HCT116 (cell line): ENCODE measurements at regions not wholly inside any gene's neighbourhood (a gene's known extent, or its start where the extent isn't known, plus 50 kb on each side); places are given as distances from the start of the nearest gene placed in this dataset.

ENCODE experiments used
- ATAC-seq: fragments of 200-7000 bp; cut with Tn5 transposase; 2 replicates; pipeline ENCODE4 v1.9.1; 2020; ENCODE audit warnings: mild to moderate bottlenecking, moderate library complexity
- BruUV-seq: library from RNA; stranded (reverse); fragments of 400-500 nt; replicated peaks from 2 replicates; lab custom pipeline; 2021; lab: Mats Ljungman, UMichigan
- CTCF ChIA-PET: fragments of 300-600 bp; sonication (Branson Sonifier 250); formaldehyde crosslinking; loops from one replicate; lab custom pipeline; 2021; ENCODE audit warnings: antibody characterized with exemption; lab: Charles Lee
- POLR2A ChIA-PET: fragments of 300-600, 350-600 bp; sonication (Branson Sonifier 250); formaldehyde crosslinking; loops from one replicate; lab custom pipeline; 2021; ENCODE audit warnings: antibody characterized with exemption; lab: Charles Lee
- RAD21 ChIA-PET, 2 experiments: fragments of 300-600 bp; sonication (Branson Sonifier 250); formaldehyde crosslinking; loops; one replicate each; lab custom pipeline; 2023; ENCODE audit warnings: low total read pairs in 2 of 2; ENCODE audit not compliant: uncharacterized antibody in 2 of 2, unreplicated experiment in 2 of 2, low non-redundant PET in 1 of 2; lab: Charles Lee
- DNase-seq: peaks from one replicate; pipeline ENCODE4 v3.0.0-alpha.2; 2010; ENCODE audit warnings: low read depth, low spot score
- H2AFZ ChIP-seq: fragments of 200-600 bp; shearing (Covaris generic), sonication (generic); 2 replicates; pipeline ENCODE4 v1.6.1; 2017; ENCODE audit warnings: low read depth, mixed run types, mixed read lengths, antibody characterized with exemption, low read length; ENCODE audit not compliant: poor library complexity, severe bottlenecking
- H3K27ac ChIP-seq: 2 replicates; pipeline ENCODE4 v1.5.1; 2012; ENCODE audit warnings: low read depth, low read length
- H3K27me3 ChIP-seq: fragments of 200-600 bp; sonication (generic); 2 replicates; pipeline ENCODE4 v1.6.1; 2016; ENCODE audit warnings: mixed run types, low read length, mixed read lengths; ENCODE audit not compliant: insufficient read depth
- H3K36me3 ChIP-seq, 2 experiments: fragments of 200-500 bp in 1 of 2; fragments of 200-600 bp in 1 of 2; sonication (Bioruptor generic) in 1 of 2; sonication (generic) in 1 of 2; 2 replicates each; pipeline versions ENCODE4 v1.5.1 to v1.6.1; 2014 to 2016; ENCODE audit warnings: low read length in 2 of 2, inconsistent platforms in 1 of 2, mixed read lengths in 1 of 2, mixed run types in 1 of 2; ENCODE audit not compliant: insufficient read depth in 2 of 2, control insufficient read depth in 1 of 2
- H3K4me1 ChIP-seq, 2 experiments: fragments of 200-600 bp in 1 of 2; sonication (generic) in 1 of 2; 2 replicates each; pipeline versions ENCODE4 v1.5.1 to v1.6.1; 2012 to 2017; ENCODE audit warnings: low read length in 2 of 2, inconsistent platforms in 1 of 2, mild to moderate bottlenecking in 1 of 2, mixed read lengths in 1 of 2, mixed run types in 1 of 2, moderate library complexity in 1 of 2; ENCODE audit not compliant: insufficient read depth in 2 of 2, control insufficient read depth in 1 of 2
- H3K4me2 ChIP-seq: fragments of 200-600 bp; sonication (generic); 2 replicates; pipeline ENCODE4 v1.6.1; 2017; ENCODE audit warnings: mixed run types, low read length, mixed read lengths
- H3K4me3 ChIP-seq, 2 experiments: fragments of 200-600 bp in 1 of 2; sonication (generic) in 1 of 2; replicated peaks in 1 of 2; 2 replicates each; pipeline ENCODE4 v1.5.1; 2011 to 2016; ENCODE audit warnings: low read length in 2 of 2, control low read depth in 1 of 2, low read depth in 1 of 2, mild to moderate bottlenecking in 1 of 2, mixed read lengths in 1 of 2, mixed run types in 1 of 2
- H3K79me2 ChIP-seq: fragments of 200-600 bp; sonication (generic); 2 replicates; pipeline ENCODE4 v1.6.1; 2017; ENCODE audit warnings: mild to moderate bottlenecking, mixed run types, low read length, moderate library complexity, mixed read lengths; ENCODE audit not compliant: insufficient read depth
- H3K9ac ChIP-seq: fragments of 200-600 bp; sonication (generic); 2 replicates; pipeline ENCODE4 v1.6.1; 2016; ENCODE audit warnings: low read length, mixed read lengths
- H3K9me2 ChIP-seq: fragments of 200-600 bp; sonication (generic), shearing (Covaris generic); 2 replicates; pipeline ENCODE4 v1.6.1; 2017; ENCODE audit warnings: mixed run types, mild to moderate bottlenecking, moderate library complexity; ENCODE audit not compliant: insufficient read depth
- H3K9me3 ChIP-seq, 2 experiments: fragments of 200-500 bp in 1 of 2; fragments of 200-600 bp in 1 of 2; sonication (Bioruptor generic) in 1 of 2; sonication (generic) in 1 of 2; 2 replicates each; pipeline ENCODE4 v1.6.1; 2014 to 2017; ENCODE audit warnings: low read length in 2 of 2, mixed read lengths in 2 of 2, inconsistent platforms in 1 of 2, low read depth in 1 of 2, mild to moderate bottlenecking in 1 of 2, mixed run types in 1 of 2, moderate library complexity in 1 of 2; ENCODE audit not compliant: control insufficient read depth in 1 of 2, insufficient read depth in 1 of 2
- H4K20me1 ChIP-seq: fragments of 200-600 bp; sonication (generic), shearing (Covaris generic); 2 replicates; pipeline ENCODE4 v1.6.1; 2017; ENCODE audit warnings: mixed run types, mild to moderate bottlenecking, moderate library complexity; ENCODE audit not compliant: insufficient read depth
- ATF3 ChIP-seq: IDR thresholded peaks from 2 replicates; pipeline ENCODE4 v1.6.1; 2012
- CBX3 ChIP-seq: IDR thresholded peaks from 2 replicates; pipeline ENCODE4 v1.6.1; 2012; ENCODE audit warnings: low read depth
- CEBPB ChIP-seq: IDR thresholded peaks from 2 replicates; pipeline ENCODE4 v1.6.1; 2012; ENCODE audit warnings: low read depth
- CTCF ChIP-seq, 3 experiments: fragments of 200-600 bp in 1 of 3; sonication (generic) in 1 of 3; IDR thresholded peaks in 2 of 3; conservative IDR thresholded peaks in 1 of 3; 2 replicates each; pipeline ENCODE4 v1.5.1; 2012 to 2017; ENCODE audit warnings: low read depth in 2 of 3, low read length in 2 of 3, antibody characterized with exemption in 1 of 3, borderline replicate concordance in 1 of 3, control low read depth in 1 of 3, mild to moderate bottlenecking in 1 of 3, mixed read lengths in 1 of 3, mixed run types in 1 of 3, moderate library complexity in 1 of 3; ENCODE audit not compliant: insufficient read depth in 1 of 3
- EGR1 ChIP-seq: IDR thresholded peaks from 2 replicates; pipeline ENCODE4 v1.6.1; 2012; ENCODE audit warnings: low read depth
- ELF1 ChIP-seq: IDR thresholded peaks from 2 replicates; pipeline ENCODE4 v1.6.1; 2012; ENCODE audit warnings: low read depth, borderline replicate concordance
- EZH2 ChIP-seq: fragments of 200-600 bp; sonication (generic); IDR thresholded peaks from 2 replicates; pipeline ENCODE4 v1.6.1; 2017; ENCODE audit warnings: antibody characterized with exemption, mixed run types
- EZH2phosphoT487 ChIP-seq: fragments of 200-600 bp; IDR thresholded peaks from 2 replicates; pipeline ENCODE4 v1.6.1; 2018; ENCODE audit warnings: antibody characterized with exemption, borderline replicate concordance
- JUND ChIP-seq: IDR thresholded peaks from 2 replicates; pipeline ENCODE4 v1.6.1; 2012
- MAX ChIP-seq: IDR thresholded peaks from 2 replicates; pipeline ENCODE4 v1.6.1; 2012
- POLR2A ChIP-seq: IDR thresholded peaks from 2 replicates; pipeline ENCODE4 v1.7.0; 2011; ENCODE audit warnings: borderline replicate concordance; ENCODE audit not compliant: insufficient read depth, insufficient read length; ENCODE audit errors: extremely low read depth
- POLR2AphosphoS5 ChIP-seq: IDR thresholded peaks from 2 replicates; pipeline ENCODE4 v1.6.1; 2011; ENCODE audit warnings: mild to moderate bottlenecking, low read depth, low read length, moderate library complexity
- RAD21 ChIP-seq: IDR thresholded peaks from 2 replicates; pipeline ENCODE4 v1.6.1; 2012; ENCODE audit warnings: low read depth, mild to moderate bottlenecking
- SIN3A ChIP-seq: IDR thresholded peaks from 2 replicates; pipeline ENCODE4 v1.6.1; 2012; ENCODE audit warnings: low read depth
- SP1 ChIP-seq: IDR thresholded peaks from 2 replicates; pipeline ENCODE4 v1.6.1; 2012; ENCODE audit warnings: low read depth
- TCF7L2 ChIP-seq: IDR thresholded peaks from 2 replicates; pipeline ENCODE4 v1.7.0; 2011; ENCODE audit warnings: borderline replicate concordance, inconsistent platforms; ENCODE audit not compliant: insufficient read depth, insufficient read length; ENCODE audit errors: extremely low read depth
- YY1 ChIP-seq: IDR thresholded peaks from 2 replicates; pipeline ENCODE4 v1.6.1; 2011; ENCODE audit warnings: low read length, low read depth, moderate library complexity, mild to moderate bottlenecking; ENCODE audit not compliant: insufficient replicate concordance; ENCODE audit errors: extremely low read depth
- ZFX ChIP-seq: fragments of 450-650 bp; IDR thresholded peaks from 2 replicates; pipeline ENCODE4 v1.6.1; 2017
- ZNF274 ChIP-seq: fragments of 200-500 bp; sonication (Bioruptor generic); IDR thresholded peaks from 2 replicates; pipeline ENCODE4 v1.6.1; 2014; ENCODE audit warnings: mild to moderate bottlenecking, low read depth, low read length, inconsistent platforms
- intact Hi-C: fragments of 100-400 bp; cut with micrococcal nuclease; formaldehyde crosslinking; loops from 2 replicates; pipeline ENCODE4 v1.10.0; 2022

GRCh38 chr2:52383541-52383940, 1351.6 kb upstream of the NRXN1 start:
- Histone ChIP-seq H3K79me2 (no peaks in the 10 kb centered on the region), H3K4me3 (no peak overlapping the region), H3K9ac (no peak overlapping the region), H3K27me3 (no peaks in the 10 kb centered on the region), H2AFZ (peak overlapping the region; percentile 41), H3K9me2 (no peaks in the 10 kb centered on the region), H4K20me1 (no peaks in the 10 kb centered on the region), H3K36me3 (no peaks in the 10 kb centered on the region), H3K27ac (no peak overlapping the region), H3K9me3 (no peaks in the 10 kb centered on the region), H3K4me2 (no peak overlapping the region), H3K4me1 (no peaks in the 10 kb centered on the region)
- no peak for DNase-seq
- ChIA-PET RAD21 (no interaction called here), CTCF (no interaction called here), POLR2A (no interaction called here)
- ATAC-seq, result no peak
- intact Hi-C loops, result no loop called here
- TF ChIP-seq SIN3A (no peak), CEBPB (no peak), ELF1 (no peak), JUND (no peak), TCF7L2 (no peak)
- no TSS peak for BruUV-seq

- H3K27ac ChIP-seq, result no peak overlapping the region
- no peak for DNase-seq
- TF ChIP-seq SP1, result no peak
- TF ChIP-seq ZNF274, result no peak
- no peak for TF ChIP-seq ATF3
- TF ChIP-seq EGR1, result no peak
- no peak for TF ChIP-seq EZH2phosphoT487
- TF ChIP-seq POLR2A, result no peak
- no peak for TF ChIP-seq CEBPB
- TF ChIP-seq JUND, result no peak
- no peak for TF ChIP-seq ZFX
- no peak for TF ChIP-seq MAX
- no peak for TF ChIP-seq SIN3A
- TF ChIP-seq YY1, result no peak
- no peak for TF ChIP-seq CTCF (IDR thresholded peaks at IDR 0.05 in 2 of 3, conservative IDR thresholded peaks at IDR 0.05 in 1 of 3; ENCODE audit: borderline replicate concordance in 1 of 3, insufficient read depth in 1 of 3, low read depth in 2 of 3, low read length in 2 of 3)
- TF ChIP-seq TCF7L2, result no peak
- no peak for TF ChIP-seq RAD21
- no peak for TF ChIP-seq EZH2
- no peak for TF ChIP-seq CBX3
- TF ChIP-seq ELF1, result no peak
- no peak for TF ChIP-seq POLR2AphosphoS5
Measured at GRCh38 chr2:52369178-52369577, 1337.2 kb upstream of the NRXN1 start.

More at GRCh38 chr2:52369178-52369577, 1337.2 kb upstream of the NRXN1 start:
- H3K9me3 ChIP-seq, result peaks cover 0 to 2% of the 10 kb centered on the region in 2 experiments; a peak in 1 of 4 replicates
- intact Hi-C loops, result no loop called here
- peak overlapping the region; percentile 35 for H2AFZ ChIP-seq
- no peak overlapping the region for H3K4me3 ChIP-seq
- H3K4me1 ChIP-seq, result no peaks in the 10 kb centered on the region
- ChIA-PET RAD21 (no interaction called here), POLR2A (no interaction called here), CTCF (no interaction called here)
- no peaks in the 10 kb centered on the region for H3K79me2 ChIP-seq
- no peaks in the 10 kb centered on the region for H3K36me3 ChIP-seq
- no TSS peak for BruUV-seq
- no peak overlapping the region for H3K4me2 ChIP-seq
- ATAC-seq, result no peak
- H3K9ac ChIP-seq, result no peak overlapping the region
- no peaks in the 10 kb centered on the region for H3K9me2 ChIP-seq
- no peaks in the 10 kb centered on the region for H4K20me1 ChIP-seq
- no peaks in the 10 kb centered on the region for H3K27me3 ChIP-seq
